Hepatic stellate cell (primary cell): ENCODE measurements at regions not wholly inside any gene's neighbourhood (a gene's known extent, or its start where the extent isn't known, plus 50 kb on each side); places are given as distances from the start of the nearest gene placed in this dataset.

Experiments used
- DNase-seq: peaks from one replicate; pipeline ENCODE4 v3.0.0; 2011; ENCODE audit warnings: low spot score

DNA sequence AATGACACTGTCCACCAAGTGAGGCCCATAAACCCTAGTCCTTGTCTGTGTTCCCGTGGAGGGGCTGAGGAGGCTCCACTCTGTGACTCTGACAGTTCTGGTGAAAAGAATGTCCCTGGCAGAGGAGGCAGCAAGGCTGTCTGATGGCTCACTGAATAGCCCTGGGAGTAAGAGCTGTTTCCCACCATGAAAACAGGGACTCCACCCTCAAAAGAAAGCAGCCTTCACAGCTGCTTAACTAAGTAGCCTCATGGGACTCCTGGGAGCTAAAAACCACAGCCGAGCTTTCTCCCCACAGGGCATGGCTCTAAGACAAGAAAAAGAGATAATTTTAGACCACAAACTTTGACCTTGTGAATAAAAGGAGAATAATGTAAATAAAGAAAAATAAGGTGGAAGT lies 135.1 kb upstream of the FRY start:
- DNase-seq, result peak; percentile 77

GRCh38 chr13:31898378-31899071 lies 133.0 kb upstream of the FRY start:
- DNase-seq, result no peak

GRCh38 chr13:31901985-31902384 lies 129.6 kb upstream of the FRY start:
- DNase-seq, result no peak

- no peak for DNase-seq
Measured at GRCh38 chr13:31903111-31903815, 128.3 kb upstream of the FRY start.

DNA sequence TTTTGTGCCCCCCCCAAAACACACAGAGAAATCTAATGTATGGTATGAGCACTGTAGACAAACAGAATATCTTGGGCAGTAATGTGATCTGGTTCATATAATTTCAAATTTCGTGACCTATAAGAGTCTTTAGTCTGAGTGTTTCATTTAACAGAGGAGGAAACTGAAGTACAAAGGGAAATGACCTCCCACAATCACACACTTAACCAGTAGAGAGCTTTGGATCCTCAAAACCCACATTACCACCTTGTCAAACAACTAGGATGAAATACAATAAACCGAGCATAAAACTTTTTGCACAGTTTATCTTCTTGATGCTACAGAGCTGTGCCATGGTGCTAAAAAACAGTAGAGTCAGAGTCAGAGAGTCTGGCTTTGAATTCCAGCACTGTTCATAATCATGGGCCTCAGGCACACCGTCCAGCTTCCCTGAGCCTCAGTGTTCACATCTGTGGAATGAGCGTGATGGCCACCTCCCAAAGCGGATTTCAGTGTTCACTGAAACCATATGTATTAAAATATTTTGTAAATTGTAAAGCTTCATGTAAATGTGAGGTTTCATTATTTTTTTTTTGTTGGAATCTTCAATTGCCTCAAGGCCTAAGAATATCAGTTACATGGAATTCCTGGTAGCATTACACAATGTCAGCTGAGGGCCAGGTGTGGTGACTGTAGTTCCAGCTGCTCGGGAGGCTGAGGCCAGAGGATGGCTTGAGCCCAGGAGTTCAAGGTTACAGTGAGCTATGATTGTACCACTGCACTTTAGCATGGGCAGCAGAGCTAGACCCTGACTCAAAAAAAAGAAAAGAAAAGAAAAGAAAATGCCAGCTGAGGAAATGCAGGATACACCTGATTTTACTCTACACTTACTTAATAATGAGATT lies 126.4 kb upstream of the FRY start:
- DNase-seq, result no peak

DNA sequence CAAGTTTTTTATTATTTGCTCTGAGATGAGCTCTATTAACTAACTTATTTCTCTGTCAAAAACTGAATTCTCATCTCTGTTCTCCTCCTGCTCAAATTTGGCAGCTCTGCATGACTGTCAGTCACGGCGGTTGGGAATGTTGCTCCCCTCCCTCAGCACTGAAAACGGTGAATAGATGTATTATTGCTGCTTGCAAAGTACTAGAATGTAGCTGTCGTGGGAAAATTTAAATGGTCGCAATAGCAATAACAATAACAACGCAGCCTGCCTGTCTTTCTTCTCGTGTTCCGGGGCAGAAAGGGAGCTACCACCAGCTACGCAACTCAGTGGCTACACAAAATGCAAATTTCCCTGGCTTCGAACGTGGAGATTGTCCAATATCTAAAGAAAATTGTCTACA lies 125.6 kb upstream of the FRY start:
- no peak for DNase-seq

- DNase-seq, result no peak
Measured at GRCh38 chr13:31908696-31909411, 122.7 kb upstream of the FRY start.

DNA sequence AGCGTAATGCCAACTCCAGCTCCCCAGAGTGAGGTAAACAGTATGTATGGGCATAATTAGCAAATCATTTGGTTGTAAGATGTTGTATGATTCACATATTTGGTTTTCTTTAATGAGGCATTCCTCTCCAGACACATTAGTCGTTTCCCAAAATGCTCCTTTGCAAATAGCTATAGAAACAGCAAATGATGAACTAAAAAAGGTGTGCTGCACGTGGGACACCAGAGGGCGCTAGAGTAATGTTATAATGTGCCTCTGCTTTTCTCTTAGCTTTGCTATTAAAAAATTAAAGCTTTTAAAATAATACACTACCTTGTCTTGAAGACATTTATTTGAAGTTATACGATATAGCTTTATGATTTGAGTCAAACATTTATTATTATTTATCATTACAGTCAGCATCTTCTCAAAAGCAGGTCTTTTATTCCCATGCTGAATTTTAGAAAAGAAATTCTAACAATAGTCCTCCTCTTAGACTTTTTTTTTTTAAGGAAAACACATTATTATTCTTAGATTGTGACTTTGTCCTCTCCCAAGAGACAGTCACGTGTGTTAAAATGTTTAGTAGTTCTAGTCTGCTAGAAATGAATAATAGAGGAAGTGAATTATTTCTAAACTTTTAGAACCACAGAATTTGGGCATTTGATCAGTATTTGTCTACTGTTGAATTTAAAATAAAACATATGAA lies 121.6 kb upstream of the FRY start:
- DNase-seq, result no peak

DNA sequence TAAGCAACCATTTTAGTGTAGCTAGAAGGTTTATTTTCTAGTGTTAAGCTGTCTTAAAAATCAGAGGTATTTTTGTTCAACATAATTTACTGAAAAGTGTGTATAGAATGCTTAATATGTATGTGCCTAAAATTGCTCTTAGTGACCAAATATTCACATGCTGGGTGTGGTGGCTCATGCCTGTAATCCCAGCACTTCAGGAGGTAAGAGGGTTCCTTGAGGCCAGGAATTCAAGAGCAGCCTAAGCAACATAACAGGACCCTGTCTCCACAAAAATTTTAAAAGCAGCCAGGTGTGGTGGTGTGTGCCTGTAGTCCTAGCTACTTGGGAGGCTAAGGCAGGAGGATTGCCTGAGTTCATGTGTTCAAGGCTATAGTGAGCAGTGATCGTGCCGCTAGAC lies 120.9 kb upstream of the FRY start:
- DNase-seq, result no peak

GRCh38 chr13:31912647-31913401 lies 118.8 kb upstream of the FRY start:
- no peak for DNase-seq

GRCh38 chr13:31913459-31913858 lies 118.1 kb upstream of the FRY start:
- no peak for DNase-seq

DNA sequence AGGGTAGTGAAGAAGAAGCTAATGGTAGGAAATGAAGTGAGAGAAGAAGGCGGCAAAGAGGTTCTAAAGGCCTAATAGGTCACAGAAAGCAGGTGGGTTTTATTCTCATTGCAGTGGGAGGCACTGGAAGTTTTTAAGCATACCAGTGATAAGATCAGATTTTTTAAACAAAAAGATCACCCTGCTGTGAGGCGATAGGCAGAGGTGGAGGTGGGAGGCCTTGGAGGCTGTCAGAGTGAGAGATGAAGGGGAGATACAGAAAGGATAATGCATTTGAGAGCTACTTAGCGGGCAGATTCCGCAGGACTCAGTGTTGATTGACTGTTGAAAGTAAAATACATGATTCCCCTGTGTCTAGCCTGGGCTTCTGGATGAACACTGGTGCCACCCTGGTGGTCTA lies 116.7 kb upstream of the FRY start:
- no peak for DNase-seq

DNA sequence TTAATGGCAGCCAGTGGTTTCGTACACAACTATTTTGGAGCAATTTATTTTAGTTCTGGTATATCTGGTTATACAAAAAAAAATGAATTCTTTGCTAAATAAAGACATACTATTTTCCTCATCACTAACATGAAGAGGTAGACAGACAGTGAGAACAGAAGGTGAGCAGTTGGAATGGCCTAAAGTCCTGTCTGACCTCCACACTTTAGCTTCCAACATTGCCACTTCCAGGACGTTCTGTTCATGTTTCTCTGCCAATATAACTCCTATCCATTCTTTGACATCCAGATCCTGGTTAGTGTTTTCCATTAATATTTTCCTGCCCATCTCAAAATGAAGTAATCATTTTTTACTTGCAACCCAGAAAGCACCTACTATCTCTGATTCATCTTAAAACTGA lies 112.9 kb upstream of the FRY start:
- no peak for DNase-seq

DNA sequence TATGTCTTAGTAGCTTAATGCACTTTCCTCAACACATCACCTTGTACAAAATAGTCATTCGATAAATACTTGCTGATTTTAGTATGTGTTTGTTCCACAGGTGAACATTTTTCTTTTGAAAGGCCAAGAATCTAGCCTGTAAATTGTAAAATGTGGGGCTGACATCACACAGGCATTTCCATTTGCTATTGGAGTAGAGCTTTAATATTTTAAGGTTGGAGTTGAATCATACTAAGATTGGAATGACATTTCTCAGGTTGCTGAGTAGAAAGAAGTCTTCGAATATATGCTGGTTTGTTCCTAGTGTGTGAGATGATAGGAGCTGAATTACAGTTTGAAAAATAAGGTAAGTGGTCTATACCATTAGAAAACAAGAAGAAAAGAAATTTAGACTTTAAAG lies 112.3 kb upstream of the FRY start:
- no peak for DNase-seq

DNA sequence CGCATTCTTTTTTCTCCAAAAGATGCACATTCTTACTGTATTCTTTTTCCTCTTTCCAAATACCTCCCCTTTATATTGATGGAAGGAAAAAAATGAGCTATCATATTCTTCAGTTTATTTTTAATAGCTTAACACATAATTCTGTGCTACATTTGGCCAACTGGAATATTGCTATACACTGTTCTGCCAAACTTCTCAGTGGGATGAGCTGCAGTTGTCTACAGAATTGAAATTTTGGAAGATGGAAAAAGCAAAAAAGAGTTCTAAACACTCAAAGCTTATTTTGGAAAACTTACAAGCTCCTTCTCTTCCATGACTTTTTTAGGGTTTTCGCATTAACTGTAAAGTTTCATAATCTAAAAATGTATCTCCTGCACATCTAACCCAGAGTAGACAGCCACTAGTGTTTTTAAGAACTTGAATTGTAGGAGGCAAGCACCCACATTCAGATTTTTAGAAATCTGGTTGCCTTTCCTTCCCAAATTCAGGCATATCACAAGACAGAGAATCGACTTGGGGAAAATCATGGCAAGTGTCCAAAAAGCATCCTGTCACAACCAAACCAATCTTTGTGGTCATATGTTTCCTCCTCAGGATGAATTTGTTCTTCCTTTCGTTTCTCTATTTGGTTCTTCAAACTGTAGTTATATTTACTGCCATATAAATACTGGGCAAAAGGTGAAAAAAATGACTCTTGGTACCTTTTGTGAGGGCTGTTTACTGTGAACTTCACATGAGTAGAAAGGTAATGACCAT lies 111.4 kb upstream of the FRY start:
- no peak for DNase-seq

- no peak for DNase-seq
Measured at GRCh38 chr13:31920727-31921100, 110.9 kb upstream of the FRY start.

- DNase-seq, result no peak
Measured at GRCh38 chr13:31922724-31923123, 108.8 kb upstream of the FRY start.

GRCh38 chr13:31923134-31923763 lies 108.3 kb upstream of the FRY start:
- no peak for DNase-seq

DNA sequence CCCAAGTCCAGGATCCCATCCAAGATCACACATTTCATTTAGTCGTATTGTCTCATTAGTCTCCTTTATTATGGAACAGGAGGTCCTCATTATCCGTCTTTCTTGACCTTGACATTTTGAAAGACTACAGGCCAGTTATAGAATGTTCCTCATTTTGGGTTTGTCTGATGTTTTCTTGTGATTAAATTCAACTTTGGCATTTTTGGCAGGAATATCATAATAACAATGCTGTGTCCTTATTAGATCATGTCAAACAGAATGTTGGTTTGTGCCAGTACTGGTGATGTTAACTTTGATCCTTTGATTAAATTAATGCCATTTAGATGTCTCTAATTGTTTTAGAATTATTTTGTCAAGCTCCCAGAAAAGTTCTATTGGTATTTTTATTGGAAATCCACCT lies 106.5 kb upstream of the FRY start:
- DNase-seq, result no peak

DNA sequence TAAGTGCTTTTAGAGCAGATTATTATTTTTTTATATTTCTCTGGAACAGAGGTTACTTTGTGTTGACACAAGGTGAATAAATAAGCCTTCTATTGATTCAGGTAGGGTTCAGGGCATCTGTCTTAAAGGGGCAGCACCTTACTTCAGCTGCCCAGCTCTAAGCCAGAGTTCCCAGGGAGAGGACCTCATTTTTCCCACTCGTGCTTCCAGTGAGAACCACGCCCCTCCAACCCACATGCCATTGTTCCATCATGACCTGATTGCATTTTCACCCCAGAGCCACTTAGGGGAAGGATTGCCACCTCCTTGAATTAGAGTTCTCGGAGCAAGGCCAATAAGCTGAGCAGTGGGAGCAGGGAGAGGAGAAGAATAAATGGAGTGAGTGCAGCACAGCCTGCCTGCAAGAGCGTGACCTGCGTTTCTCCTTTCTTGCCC lies 104.3 kb upstream of the FRY start:
- DNase-seq, result no peak
